Iris pigment epithelial cell (primary cell): ENCODE measurements at regions not wholly inside any gene's neighbourhood (a gene's known extent, or its start where the extent isn't known, plus 50 kb on each side); places are given as distances from the start of the nearest gene placed in this dataset.

Experiments used
- DNase-seq: peaks from one replicate; pipeline ENCODE4 v3.0.0-alpha.2; 2011; ENCODE audit warnings: low read depth

- no peak for DNase-seq
Measured at GRCh38 chr14:94682736-94683135, 70.5 kb downstream of the SERPINA3 start.

DNA sequence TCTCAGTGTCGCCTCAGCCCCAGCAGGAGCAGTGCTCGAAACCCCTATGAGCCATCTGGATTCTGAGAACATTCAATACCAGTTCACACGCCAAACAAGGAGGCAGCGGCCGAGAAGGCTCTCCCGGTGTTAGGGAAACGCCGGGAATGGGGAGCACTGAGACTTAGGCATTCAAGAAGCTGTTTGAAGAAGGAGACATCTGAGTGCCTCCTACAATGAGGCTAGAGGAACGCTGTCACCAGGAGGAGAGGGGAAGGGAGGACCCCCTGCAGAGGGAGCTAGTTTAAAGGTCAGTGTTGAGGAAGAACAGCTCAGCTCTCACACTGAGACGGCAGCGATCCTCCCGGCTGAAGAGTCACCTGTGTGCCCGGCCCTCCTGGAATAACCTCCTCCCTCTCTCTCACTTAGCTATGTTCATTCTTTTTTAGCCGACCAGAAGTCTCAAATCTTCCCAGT, 69.9 kb downstream of the SERPINA3 start:
- no peak for DNase-seq

- peak; percentile 70 for DNase-seq
Measured at GRCh38 chr14:94681300-94682060, 69.3 kb downstream of the SERPINA3 start.

GRCh38 chr14:94680862-94681288, 68.7 kb downstream of the SERPINA3 start:
- DNase-seq, result no peak

GRCh38 chr14:94679937-94680861, 68.0 kb downstream of the SERPINA3 start:
- no peak for DNase-seq

DNA sequence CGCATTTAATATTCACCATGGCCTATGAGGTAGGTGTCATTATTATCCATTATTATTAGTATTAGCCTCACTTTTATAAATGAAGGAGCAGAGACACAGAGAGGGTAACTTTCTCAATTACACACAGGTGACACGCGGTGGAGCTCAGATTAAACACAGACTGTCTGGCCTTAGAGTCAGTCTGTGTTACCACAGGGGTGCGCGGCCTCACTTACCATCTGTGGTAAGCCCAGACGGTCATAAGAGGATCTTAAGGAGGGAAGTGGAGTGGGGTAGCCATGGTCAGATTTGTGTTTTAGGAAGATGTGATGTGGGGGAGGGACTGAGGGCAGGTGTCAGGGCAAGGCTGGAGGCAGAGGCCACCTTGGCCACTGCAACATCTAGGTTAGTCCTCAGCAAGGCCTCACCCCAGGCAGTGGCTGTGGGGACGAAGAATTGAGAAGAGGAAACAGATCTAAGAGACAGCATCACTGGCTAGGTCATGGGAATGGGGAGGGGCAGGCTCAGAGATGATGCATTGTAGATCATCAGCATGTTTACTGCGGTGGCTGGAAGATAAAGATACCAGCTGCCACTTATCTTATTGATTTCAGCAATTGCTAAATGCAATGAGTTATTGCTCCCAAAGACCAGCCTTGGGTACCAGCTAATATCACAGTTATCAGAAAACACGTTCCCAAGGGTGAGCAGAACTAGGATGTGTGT, 67.1 kb downstream of the SERPINA3 start:
- DNase-seq, result no peak

- no peak for DNase-seq
Measured at GRCh38 chr14:94677747-94678146, 65.6 kb downstream of the SERPINA3 start.

DNA sequence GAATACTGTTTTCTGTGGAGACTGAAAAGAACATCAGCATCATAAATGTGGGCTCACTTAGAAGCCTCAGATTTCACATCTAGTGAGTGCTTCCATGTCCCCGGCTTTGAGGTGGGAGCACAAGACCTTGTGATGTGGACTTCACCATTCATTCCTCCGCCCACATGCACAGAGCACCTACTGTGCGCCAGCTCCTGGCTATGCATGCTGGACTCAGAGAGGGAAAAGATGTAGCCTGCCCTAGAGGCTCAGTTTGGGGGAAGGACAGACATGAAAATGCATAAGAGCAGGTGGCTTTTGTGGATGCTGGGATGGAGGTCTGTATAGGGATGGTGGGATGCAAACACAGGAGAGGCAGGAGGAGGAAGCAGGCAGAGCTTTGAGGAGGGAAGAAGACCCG, 65.0 kb downstream of the SERPINA3 start:
- no peak for DNase-seq

- no peak for DNase-seq
Measured at GRCh38 chr14:94676495-94677185, 64.4 kb downstream of the SERPINA3 start.

DNA sequence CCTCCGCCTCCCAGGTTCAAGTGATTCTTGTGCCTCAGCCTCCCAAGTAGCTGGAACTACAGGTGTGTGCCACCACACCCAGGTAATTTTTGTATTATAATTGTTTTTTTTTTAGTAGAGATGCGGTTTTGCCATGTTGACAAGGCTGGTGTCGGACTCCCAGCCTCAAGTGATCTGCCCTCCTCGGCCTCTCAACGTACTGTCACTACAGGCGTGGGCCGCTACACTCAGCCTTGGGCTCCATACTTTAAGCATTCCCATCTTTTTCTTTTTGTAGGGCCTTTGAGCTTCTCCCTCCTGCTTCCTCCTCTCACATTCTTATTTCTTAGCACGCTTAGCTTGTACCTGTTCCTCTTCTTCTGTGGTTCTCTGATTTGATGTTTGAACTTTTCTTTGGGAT, 62.8 kb downstream of the SERPINA3 start:
- DNase-seq, result no peak

GRCh38 chr14:94673781-94674231, 61.6 kb downstream of the SERPINA3 start:
- DNase-seq, result peak; percentile 63
